ENCODE measurements at regions not wholly inside any gene's neighbourhood (a gene's known extent, or its start where the extent isn't known, plus 50 kb on each side); places are given as distances from the start of the nearest gene placed in this dataset.

- ChIA-PET CTCF (ENCODE audit: low intra/inter-chr PET ratio, low total read pairs) (no interaction called here), POLR2A (no interaction called here)
- Histone ChIP-seq H2AFZ (ENCODE audit: low read length) (no peak overlapping the region), H3K9ac (ENCODE audit: insufficient read depth, low read depth, low read length) (no peak overlapping the region), H3K4me2 (ENCODE audit: low read depth, low read length) (no peak overlapping the region), H3K36me3 (replicated peaks in 1 of 2; ENCODE audit: control insufficient read depth in 1 of 2, insufficient read depth in 2 of 2, low read length in 2 of 2) (no peaks in the 10 kb centered on the region), H3K27me3 (ENCODE audit: control insufficient read depth in 1 of 2, insufficient read depth in 2 of 2, low read length in 2 of 2) (no peaks in the 10 kb centered on the region), H3K4me1 (ENCODE audit: insufficient read depth, low read length) (no peaks in the 10 kb centered on the region), H3K79me2 (ENCODE audit: insufficient read depth, low read length) (no peaks in the 10 kb centered on the region), H3K9me3 (ENCODE audit: low read length) (no peaks in the 10 kb centered on the region), H3K4me3 (replicated peaks in 1 of 3; ENCODE audit: insufficient read depth in 1 of 3, low read depth in 2 of 3, low read length in 3 of 3) (no peak overlapping the region), H4K20me1 (ENCODE audit: insufficient read depth, low read length) (no peaks in the 10 kb centered on the region), H3K27ac (ENCODE audit: extremely low read length, insufficient read depth, low read length) (no peak overlapping the region)
- intact Hi-C loops (cut with micrococcal nuclease; ENCODE audit: unreplicated experiment): no loop called here
- ATAC-seq (no peak), FAIRE-seq (no peak), DNase-seq (ENCODE audit: low spot score) (no peak)
- in situ Hi-C loops (cut with HindIII; ENCODE audit: extremely low pct_ligation_motif_present, low pct_unique_long_range_greater_than_20kb): no loop called here
- no TSS peak for BruUV-seq (replicated peaks)
- 37% methylated on average over 2 of the region's 2 CpGs for WGBS (ENCODE audit: low lambda C conversion rate)
- TF ChIP-seq, protein P1, sequence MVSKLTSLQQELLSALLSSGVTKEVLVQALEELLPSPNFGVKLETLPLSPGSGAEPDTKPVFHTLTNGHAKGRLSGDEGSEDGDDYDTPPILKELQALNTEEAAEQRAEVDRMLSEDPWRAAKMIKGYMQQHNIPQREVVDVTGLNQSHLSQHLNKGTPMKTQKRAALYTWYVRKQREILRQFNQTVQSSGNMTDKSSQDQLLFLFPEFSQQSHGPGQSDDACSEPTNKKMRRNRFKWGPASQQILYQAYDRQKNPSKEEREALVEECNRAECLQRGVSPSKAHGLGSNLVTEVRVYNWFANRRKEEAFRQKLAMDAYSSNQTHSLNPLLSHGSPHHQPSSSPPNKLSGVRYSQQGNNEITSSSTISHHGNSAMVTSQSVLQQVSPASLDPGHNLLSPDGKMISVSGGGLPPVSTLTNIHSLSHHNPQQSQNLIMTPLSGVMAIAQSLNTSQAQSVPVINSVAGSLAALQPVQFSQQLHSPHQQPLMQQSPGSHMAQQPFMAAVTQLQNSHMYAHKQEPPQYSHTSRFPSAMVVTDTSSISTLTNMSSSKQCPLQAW (CRISPR knock-in tag; IDR thresholded peaks at IDR 0.05): no peak
- TF ChIP-seq TBL1XR1 (IDR thresholded peaks at IDR 0.05; ENCODE audit: borderline replicate concordance, low read length, partially characterized antibody) (no peak), ZNF552 (CRISPR knock-in tag; IDR thresholded peaks at IDR 0.05; ENCODE audit: borderline replicate concordance) (no peak), SMC3 (IDR thresholded peaks at IDR 0.05; ENCODE audit: low read length) (no peak), RBFOX2 (IDR thresholded peaks at IDR 0.05; ENCODE audit: low read depth, low read length) (no peak), SCMH1 (CRISPR knock-in tag; IDR thresholded peaks at IDR 0.05; ENCODE audit: borderline replicate concordance) (no peak), SIX1 (CRISPR knock-in tag; IDR thresholded peaks at IDR 0.05; ENCODE audit: borderline replicate concordance) (no peak), ZMYM3 (CRISPR knock-in tag; IDR thresholded peaks at IDR 0.05) (no peak), KMT2A (CRISPR knock-in tag; IDR thresholded peaks at IDR 0.05) (no peak), FOXO1 (CRISPR knock-in tag; IDR thresholded peaks at IDR 0.05) (no peak)
- TF ChIP-seq, protein P2, sequence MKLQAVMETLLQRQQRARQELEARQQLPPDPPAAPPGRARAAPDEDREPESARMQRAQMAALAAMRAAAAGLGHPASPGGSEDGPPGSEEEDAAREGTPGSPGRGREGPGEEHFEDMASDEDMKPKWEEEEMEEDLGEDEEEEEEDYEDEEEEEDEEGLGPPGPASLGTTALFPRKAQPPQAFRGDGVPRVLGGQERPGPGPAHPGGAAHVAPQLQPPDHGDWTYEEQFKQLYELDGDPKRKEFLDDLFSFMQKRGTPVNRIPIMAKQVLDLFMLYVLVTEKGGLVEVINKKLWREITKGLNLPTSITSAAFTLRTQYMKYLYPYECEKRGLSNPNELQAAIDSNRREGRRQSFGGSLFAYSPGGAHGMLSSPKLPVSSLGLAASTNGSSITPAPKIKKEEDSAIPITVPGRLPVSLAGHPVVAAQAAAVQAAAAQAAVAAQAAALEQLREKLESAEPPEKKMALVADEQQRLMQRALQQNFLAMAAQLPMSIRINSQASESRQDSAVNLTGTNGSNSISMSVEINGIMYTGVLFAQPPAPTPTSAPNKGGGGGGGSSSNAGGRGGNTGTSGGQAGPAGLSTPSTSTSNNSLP (IDR thresholded peaks at IDR 0.05; ENCODE audit: low read depth, low read length): no peak
Observed at GRCh38 chrX:35726176-35726575, 72.0 kb upstream of the MAGEB16 start.

Data from HepG2 (cell line).